ENCODE measurements at regions not wholly inside any gene's neighbourhood (a gene's known extent, or its start where the extent isn't known, plus 50 kb on each side); places are given as distances from the start of the nearest gene placed in this dataset.

DNA sequence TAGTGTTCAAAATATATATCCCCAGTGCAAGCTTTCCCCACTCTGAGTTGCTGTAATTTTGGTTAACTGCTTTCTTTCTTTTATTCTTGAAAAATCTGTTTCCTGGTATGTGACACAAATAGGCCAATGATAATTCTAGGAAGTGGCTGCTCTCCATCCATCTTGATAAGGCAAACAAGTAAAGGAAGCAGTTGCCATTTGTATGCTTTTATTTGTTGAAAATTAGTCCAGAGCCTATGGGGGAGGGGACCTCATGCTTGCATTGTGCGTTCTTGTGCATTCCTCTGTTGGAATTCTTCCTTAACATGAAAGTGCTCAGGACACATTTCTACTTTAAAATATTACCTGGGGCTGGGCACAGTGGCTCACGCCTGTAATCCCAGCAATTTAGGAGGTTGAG is 111.2 kb upstream of the FSHR start:
- TF ChIP-seq POLR2A (IDR thresholded peaks at IDR 0.05): no peak
- TF ChIP-seq, protein P1, sequence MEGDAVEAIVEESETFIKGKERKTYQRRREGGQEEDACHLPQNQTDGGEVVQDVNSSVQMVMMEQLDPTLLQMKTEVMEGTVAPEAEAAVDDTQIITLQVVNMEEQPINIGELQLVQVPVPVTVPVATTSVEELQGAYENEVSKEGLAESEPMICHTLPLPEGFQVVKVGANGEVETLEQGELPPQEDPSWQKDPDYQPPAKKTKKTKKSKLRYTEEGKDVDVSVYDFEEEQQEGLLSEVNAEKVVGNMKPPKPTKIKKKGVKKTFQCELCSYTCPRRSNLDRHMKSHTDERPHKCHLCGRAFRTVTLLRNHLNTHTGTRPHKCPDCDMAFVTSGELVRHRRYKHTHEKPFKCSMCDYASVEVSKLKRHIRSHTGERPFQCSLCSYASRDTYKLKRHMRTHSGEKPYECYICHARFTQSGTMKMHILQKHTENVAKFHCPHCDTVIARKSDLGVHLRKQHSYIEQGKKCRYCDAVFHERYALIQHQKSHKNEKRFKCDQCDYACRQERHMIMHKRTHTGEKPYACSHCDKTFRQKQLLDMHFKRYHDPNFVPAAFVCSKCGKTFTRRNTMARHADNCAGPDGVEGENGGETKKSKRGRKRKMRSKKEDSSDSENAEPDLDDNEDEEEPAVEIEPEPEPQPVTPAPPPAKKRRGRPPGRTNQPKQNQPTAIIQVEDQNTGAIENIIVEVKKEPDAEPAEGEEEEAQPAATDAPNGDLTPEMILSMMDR (IDR thresholded peaks at IDR 0.05): no peak

Measured in thyroid gland (tissue), 4 donors.